Bronchial epithelial cell (primary cell): ENCODE measurements at regions not wholly inside any gene's neighbourhood (a gene's known extent, or its start where the extent isn't known, plus 50 kb on each side); places are given as distances from the start of the nearest gene placed in this dataset.
A peak's percentile ranks its signal among the peaks of the same experiment; 100 is the strongest.

ENCODE experiments used
- DNase-seq: peaks from one replicate; pipeline ENCODE4 v3.0.0-alpha.2; 2010; ENCODE audit warnings: low read depth
- FAIRE-seq: peaks from 2 replicates; lab custom pipeline; 2011; peaks lifted over from hg19 to GRCh38; lab: Jason Lieb, UNC
- H3K27me3 ChIP-seq: 2 replicates; pipeline ENCODE4 v1.5.1; 2011; ENCODE audit warnings: low read length; ENCODE audit not compliant: control insufficient read depth, insufficient read depth
- H3K36me3 ChIP-seq: 2 replicates; pipeline ENCODE4 v1.5.1; 2011; ENCODE audit warnings: low read length; ENCODE audit not compliant: control insufficient read depth, insufficient read depth
- H3K4me3 ChIP-seq: 2 replicates; pipeline ENCODE4 v1.5.1; 2011; ENCODE audit warnings: mild to moderate bottlenecking, low read depth, low read length, control low read depth
- TF ChIP-seq, protein P1 (sequence below): IDR thresholded peaks from 2 replicates; pipeline ENCODE4 v1.5.1; 2011; ENCODE audit warnings: mild to moderate bottlenecking, moderate library complexity, low read length, control low read depth, inconsistent platforms; ENCODE audit not compliant: insufficient read depth, severe bottlenecking

DNA sequence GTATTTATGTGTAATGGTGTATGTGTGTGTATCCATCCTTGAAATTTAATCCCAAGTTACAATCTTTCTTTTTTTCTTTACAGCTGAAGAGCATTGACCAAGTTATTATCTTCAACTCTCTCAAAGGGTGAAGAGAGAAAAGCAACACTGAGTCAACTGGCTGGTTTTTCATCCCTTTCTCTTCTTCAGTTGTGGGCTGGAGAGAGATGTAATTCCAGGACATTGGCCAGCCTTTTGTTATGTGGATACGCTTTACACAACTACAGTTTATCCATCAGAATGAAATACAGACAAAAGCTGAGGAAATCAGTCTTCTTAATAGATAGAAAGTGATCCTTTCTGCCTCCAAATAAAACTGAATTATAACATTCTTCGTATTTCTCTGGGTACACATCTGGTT lies 357.0 kb upstream of the NCAM2 start:
- Histone ChIP-seq H3K36me3 (no peaks in the 10 kb centered on the region), H3K27me3 (no peaks in the 10 kb centered on the region), H3K4me3 (no peak overlapping the region)
- FAIRE-seq (no peak), DNase-seq (no peak)
- TF ChIP-seq, protein P1, sequence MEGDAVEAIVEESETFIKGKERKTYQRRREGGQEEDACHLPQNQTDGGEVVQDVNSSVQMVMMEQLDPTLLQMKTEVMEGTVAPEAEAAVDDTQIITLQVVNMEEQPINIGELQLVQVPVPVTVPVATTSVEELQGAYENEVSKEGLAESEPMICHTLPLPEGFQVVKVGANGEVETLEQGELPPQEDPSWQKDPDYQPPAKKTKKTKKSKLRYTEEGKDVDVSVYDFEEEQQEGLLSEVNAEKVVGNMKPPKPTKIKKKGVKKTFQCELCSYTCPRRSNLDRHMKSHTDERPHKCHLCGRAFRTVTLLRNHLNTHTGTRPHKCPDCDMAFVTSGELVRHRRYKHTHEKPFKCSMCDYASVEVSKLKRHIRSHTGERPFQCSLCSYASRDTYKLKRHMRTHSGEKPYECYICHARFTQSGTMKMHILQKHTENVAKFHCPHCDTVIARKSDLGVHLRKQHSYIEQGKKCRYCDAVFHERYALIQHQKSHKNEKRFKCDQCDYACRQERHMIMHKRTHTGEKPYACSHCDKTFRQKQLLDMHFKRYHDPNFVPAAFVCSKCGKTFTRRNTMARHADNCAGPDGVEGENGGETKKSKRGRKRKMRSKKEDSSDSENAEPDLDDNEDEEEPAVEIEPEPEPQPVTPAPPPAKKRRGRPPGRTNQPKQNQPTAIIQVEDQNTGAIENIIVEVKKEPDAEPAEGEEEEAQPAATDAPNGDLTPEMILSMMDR: no peak

DNA sequence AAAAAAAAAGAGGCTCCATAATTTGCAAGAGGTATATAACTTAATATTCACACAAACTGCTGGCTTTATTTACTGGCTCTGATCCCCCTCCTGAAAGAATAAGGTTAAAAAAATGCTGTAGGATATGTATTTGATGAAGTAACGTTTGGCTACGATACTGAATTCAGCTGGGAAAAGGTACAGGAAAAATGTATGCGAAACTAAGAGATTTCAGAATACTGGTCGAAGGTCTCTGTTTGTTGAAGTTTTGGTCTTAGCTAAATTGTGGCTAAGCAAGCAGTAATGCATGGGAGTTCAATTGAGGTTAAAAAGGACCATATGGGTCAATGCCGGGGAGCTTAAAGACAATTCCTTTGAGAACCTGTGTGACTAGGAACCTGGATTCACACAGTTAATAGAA lies 355.5 kb upstream of the NCAM2 start:
- DNase-seq (no peak), FAIRE-seq (no peak)
- Histone ChIP-seq H3K27me3 (no peaks in the 10 kb centered on the region), H3K36me3 (no peaks in the 10 kb centered on the region), H3K4me3 (no peak overlapping the region)
- TF ChIP-seq, protein P1: no peak

DNA sequence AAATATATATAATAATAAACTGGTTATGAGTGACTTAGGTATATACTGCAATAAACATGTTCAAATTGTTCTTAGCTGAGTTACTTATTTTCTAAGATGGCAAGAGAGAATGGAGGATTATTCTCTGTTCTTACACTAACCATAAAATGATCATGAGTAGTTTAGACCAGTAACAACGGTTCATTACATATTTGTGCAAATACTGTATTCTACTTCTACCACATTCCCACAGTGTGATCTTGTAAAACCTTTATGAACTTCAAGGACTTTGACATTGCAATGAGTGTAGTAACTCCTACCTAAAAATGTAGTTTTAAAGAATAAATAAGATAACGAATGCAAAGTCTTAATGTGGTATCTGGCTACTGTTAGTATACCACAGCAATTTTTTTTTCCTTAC lies 353.7 kb upstream of the NCAM2 start:
- Histone ChIP-seq H3K4me3 (no peak overlapping the region), H3K36me3 (no peaks in the 10 kb centered on the region), H3K27me3 (no peaks in the 10 kb centered on the region)
- no peak for FAIRE-seq
- TF ChIP-seq, protein P1: no peak
- no peak for DNase-seq

DNA sequence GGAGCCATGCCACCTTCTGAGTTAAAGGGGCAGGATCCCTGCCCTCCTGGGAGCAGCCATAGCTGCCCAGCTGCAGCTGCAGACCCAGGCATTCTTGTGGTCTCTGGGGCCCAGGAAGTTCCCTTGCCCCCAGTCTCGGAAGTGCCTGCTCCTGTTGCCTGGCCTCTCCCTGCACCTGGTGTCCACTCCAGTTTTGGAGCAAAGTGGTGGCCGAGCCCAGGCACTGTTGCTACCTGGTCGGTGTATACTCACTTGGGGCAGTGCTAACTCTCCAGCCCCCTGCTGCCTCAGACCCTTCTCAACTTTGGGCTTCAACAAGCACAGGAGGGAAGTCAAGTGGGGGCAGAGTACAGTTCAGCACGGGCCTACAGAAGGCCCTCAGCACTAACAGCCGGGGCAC lies 352.9 kb upstream of the NCAM2 start:
- TF ChIP-seq, protein P1: no peak
- FAIRE-seq: no peak

DNA sequence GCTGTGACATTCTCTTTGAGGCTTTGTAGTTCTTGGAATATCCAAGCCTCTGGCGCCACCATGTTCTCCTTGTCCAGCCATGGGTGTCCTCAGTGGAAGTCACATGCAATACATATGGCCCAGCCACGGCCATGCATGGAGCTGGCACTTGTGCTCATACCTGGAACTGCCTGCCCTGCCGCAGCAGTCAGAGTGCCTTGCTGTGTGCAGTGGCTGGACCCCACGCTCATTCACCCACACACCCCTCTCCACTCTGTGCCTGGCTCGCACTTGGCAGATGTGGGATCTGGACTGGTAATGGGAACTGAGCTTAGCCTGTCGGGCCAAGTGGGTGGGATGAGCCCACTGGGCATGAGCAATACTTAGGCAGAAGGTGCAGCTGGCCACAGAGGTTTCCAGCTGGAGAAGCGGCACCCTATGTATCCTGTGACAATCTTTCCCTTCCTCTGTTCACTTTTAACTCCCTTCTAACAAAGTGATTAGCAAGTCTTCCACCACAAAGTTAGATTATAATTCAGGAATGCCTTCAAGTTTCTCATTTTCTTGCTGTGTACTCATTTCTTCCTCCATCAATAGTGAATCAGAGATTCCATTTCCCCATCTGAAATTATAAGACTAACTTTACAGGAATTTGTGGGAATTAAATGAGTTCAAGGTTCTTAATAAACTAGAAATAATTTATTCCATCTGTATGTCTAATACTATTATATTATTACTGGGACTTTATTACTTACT lies 351.6 kb upstream of the NCAM2 start:
- Histone ChIP-seq H3K4me3 (no peak overlapping the region), H3K36me3 (no peaks in the 10 kb centered on the region), H3K27me3 (no peaks in the 10 kb centered on the region)
- DNase-seq (no peak), FAIRE-seq (no peak)
- TF ChIP-seq, protein P1: no peak

More for the DNA sequence above, 352.9 kb upstream of the NCAM2 start:
- Histone ChIP-seq H3K27me3 (no peaks in the 10 kb centered on the region), H3K36me3 (no peaks in the 10 kb centered on the region), H3K4me3 (no peak overlapping the region)
- no peak for DNase-seq

DNA sequence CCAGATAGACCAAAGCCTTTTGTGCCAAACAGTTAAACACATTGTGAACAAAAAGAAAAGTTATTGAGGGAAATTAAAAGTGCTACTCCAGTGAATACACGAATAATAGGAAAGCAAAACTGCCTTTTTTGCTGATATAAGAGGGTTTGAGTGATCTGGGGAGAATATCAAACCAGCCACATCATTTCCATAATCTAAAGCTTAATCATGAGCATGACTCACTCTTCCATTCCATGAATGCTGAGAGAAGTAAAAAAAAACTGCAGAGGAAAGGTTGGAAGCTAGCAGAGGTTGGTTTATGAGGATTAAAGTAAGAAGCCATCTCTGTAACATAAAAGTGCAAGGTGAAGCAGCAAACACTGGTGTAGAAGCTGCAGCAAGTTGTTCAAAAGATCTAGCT lies 350.6 kb upstream of the NCAM2 start:
- no peaks in the 10 kb centered on the region for H3K36me3 ChIP-seq
- FAIRE-seq (no peak), DNase-seq (peak; percentile 29)
- no peak overlapping the region for H3K4me3 ChIP-seq
- H3K27me3 ChIP-seq: no peaks in the 10 kb centered on the region
- TF ChIP-seq, protein P1: no peak
